H9 (cell line): ENCODE measurements at regions not wholly inside any gene's neighbourhood (a gene's known extent, or its start where the extent isn't known, plus 50 kb on each side); places are given as distances from the start of the nearest gene placed in this dataset.

Source experiments
- DNase-seq: peaks from one replicate; pipeline ENCODE4 v3.0.0-alpha.2; 2017
- H2AFZ ChIP-seq: one replicate; pipeline ENCODE4 v1.6.1; 2013; ENCODE audit warnings: mild to moderate bottlenecking, low read length, control low read depth, moderate library complexity
- H2AK5ac ChIP-seq: 2 replicates; pipeline ENCODE4 v1.6.1; 2013; ENCODE audit warnings: low read length, control low read depth, mixed read lengths; ENCODE audit not compliant: insufficient read length
- H2BK120ac ChIP-seq: one replicate; pipeline ENCODE4 v1.6.1; 2013; ENCODE audit warnings: low read depth, mild to moderate bottlenecking, low read length, control low read depth, inconsistent platforms; ENCODE audit not compliant: poor library complexity, severe bottlenecking
- H2BK12ac ChIP-seq: 2 replicates; pipeline ENCODE4 v1.6.1; 2013; ENCODE audit warnings: low read length, control low read depth, mixed read lengths, low read depth; ENCODE audit not compliant: insufficient read length
- H2BK15ac ChIP-seq: 2 replicates; pipeline ENCODE4 v1.6.1; 2013; ENCODE audit warnings: low read depth, low read length, control low read depth
- H2BK20ac ChIP-seq: one replicate; pipeline ENCODE4 v1.6.1; 2013; ENCODE audit warnings: low read depth, mild to moderate bottlenecking, low read length, control low read depth, inconsistent platforms; ENCODE audit not compliant: poor library complexity, severe bottlenecking
- H2BK5ac ChIP-seq: 2 replicates; pipeline ENCODE4 v1.6.1; 2013; ENCODE audit warnings: low read length, control low read depth, mixed read lengths; ENCODE audit not compliant: insufficient read length
- H3K14ac ChIP-seq: 2 replicates; pipeline ENCODE4 v1.6.1; 2013; ENCODE audit warnings: low read length, control low read depth; ENCODE audit not compliant: insufficient read depth
- H3K18ac ChIP-seq: 2 replicates; pipeline ENCODE4 v1.6.1; 2013; ENCODE audit warnings: low read depth, mild to moderate bottlenecking, mixed read lengths, low read length, control low read depth; ENCODE audit not compliant: insufficient read length
- H3K23ac ChIP-seq: 2 replicates; pipeline ENCODE4 v1.6.1; 2013; ENCODE audit warnings: low read length, control low read depth, mixed read lengths, low read depth; ENCODE audit not compliant: insufficient read length
- H3K23me2 ChIP-seq: 2 replicates; pipeline ENCODE4 v1.6.1; 2013; ENCODE audit warnings: low read depth, mild to moderate bottlenecking, mixed read lengths, low read length, control low read depth; ENCODE audit not compliant: insufficient read length, poor library complexity, severe bottlenecking
- H3K27ac ChIP-seq: 2 replicates; pipeline ENCODE4 v1.5.1; 2013; ENCODE audit warnings: low read length, control low read depth, mixed read lengths, low read depth; ENCODE audit not compliant: insufficient read length
- H3K27me3 ChIP-seq: 2 replicates; pipeline ENCODE4 v1.6.1; 2013; ENCODE audit warnings: low read length, control low read depth, inconsistent platforms; ENCODE audit not compliant: insufficient read depth
- H3K4ac ChIP-seq: 2 replicates; pipeline ENCODE4 v1.6.1; 2013; ENCODE audit warnings: low read depth, mild to moderate bottlenecking, control low read depth, inconsistent platforms, low read length, moderate library complexity
- H3K4me1 ChIP-seq: 2 replicates; pipeline ENCODE4 v1.6.1; 2013; ENCODE audit warnings: low read length, control low read depth, inconsistent platforms; ENCODE audit not compliant: insufficient read depth
- H3K4me2 ChIP-seq: 2 replicates; pipeline ENCODE4 v1.6.1; 2013; ENCODE audit warnings: low read length, control low read depth, mixed read lengths; ENCODE audit not compliant: insufficient read length, insufficient read depth
- H3K56ac ChIP-seq: 2 replicates; pipeline ENCODE4 v1.6.1; 2013; ENCODE audit warnings: low read depth, mild to moderate bottlenecking, mixed read lengths, low read length, control low read depth; ENCODE audit not compliant: insufficient read length
- H3K79me1 ChIP-seq: 2 replicates; pipeline ENCODE4 v1.6.1; 2013; ENCODE audit warnings: low read depth, mild to moderate bottlenecking, moderate library complexity, low read length, control low read depth, inconsistent platforms; ENCODE audit not compliant: insufficient read depth, poor library complexity, severe bottlenecking
- H3K79me2 ChIP-seq: 2 replicates; pipeline ENCODE4 v1.6.1; 2013; ENCODE audit warnings: low read length, control low read depth, inconsistent platforms; ENCODE audit not compliant: insufficient read depth
- H3K9ac ChIP-seq: 2 replicates; pipeline ENCODE4 v1.6.1; 2013; ENCODE audit warnings: low read length, control low read depth, mixed read lengths; ENCODE audit not compliant: insufficient read length; ENCODE audit errors: extremely low read depth
- H3K9me3 ChIP-seq: one replicate; pipeline ENCODE4 v1.6.1; 2013; ENCODE audit warnings: low read depth, low read length, inconsistent platforms; ENCODE audit not compliant: control insufficient read depth
- H3T11ph ChIP-seq: one replicate; pipeline ENCODE4 v1.6.1; 2013; ENCODE audit warnings: mild to moderate bottlenecking, low read length, control low read depth, inconsistent platforms
- H4K20me1 ChIP-seq: one replicate; pipeline ENCODE4 v1.6.1; 2013; ENCODE audit not compliant: control insufficient read depth, insufficient read length, insufficient read depth
- H4K5ac ChIP-seq: 2 replicates; pipeline ENCODE4 v1.6.1; 2013; ENCODE audit warnings: low read depth, mild to moderate bottlenecking, mixed read lengths, low read length, control low read depth; ENCODE audit not compliant: insufficient read length
- H4K8ac ChIP-seq: replicated peaks from 2 replicates; pipeline ENCODE4 v1.6.1; 2013; ENCODE audit warnings: low read length, control low read depth, mixed read lengths, low read depth; ENCODE audit not compliant: insufficient read length
- H4K91ac ChIP-seq: 2 replicates; pipeline ENCODE4 v1.6.1; 2013; ENCODE audit warnings: low read depth, mild to moderate bottlenecking, moderate library complexity, mixed read lengths, low read length, control low read depth; ENCODE audit not compliant: insufficient read length
- H3K27ac Mint-ChIP-seq, 3 experiments: 2 replicates in 2 of 3; 3 replicates in 1 of 3; pipeline ENCODE4 v1.8.0; 2020 to 2021; ENCODE audit warnings: mixed read lengths in 3 of 3, mild to moderate bottlenecking in 1 of 3, moderate library complexity in 1 of 3
- H3K27me3 Mint-ChIP-seq: 2 replicates; pipeline ENCODE4 v1.8.0; 2021; ENCODE audit warnings: low read depth, mild to moderate bottlenecking, moderate library complexity, mixed read lengths
- H3K36me3 Mint-ChIP-seq, 3 experiments: 2 replicates in 2 of 3; 3 replicates in 1 of 3; pipeline ENCODE4 v1.8.0; 2020 to 2021; ENCODE audit warnings: low read depth in 3 of 3, mixed read lengths in 3 of 3; ENCODE audit not compliant: insufficient read depth in 1 of 3
- H3K4me1 Mint-ChIP-seq, 2 experiments: 2 replicates each; pipeline ENCODE4 v1.8.0; 2020; ENCODE audit warnings: mixed read lengths in 2 of 2
- H3K4me3 Mint-ChIP-seq, 2 experiments: 2 replicates in 1 of 2; 3 replicates in 1 of 2; pipeline ENCODE4 v1.8.0; 2020 to 2021; ENCODE audit warnings: mild to moderate bottlenecking in 2 of 2, mixed read lengths in 2 of 2, moderate library complexity in 1 of 2
- H3K9me3 Mint-ChIP-seq, 2 experiments: 2 replicates in 1 of 2; 3 replicates in 1 of 2; pipeline ENCODE4 v1.8.0; 2020; ENCODE audit warnings: mild to moderate bottlenecking in 2 of 2, mixed read lengths in 2 of 2, moderate library complexity in 1 of 2
- TF ChIP-seq, protein P1 (sequence below): fragments of 200-600 bp; sonication (generic); conservative IDR thresholded peaks from 3 replicates; pipeline ENCODE4 v1.8.0; 2021; ENCODE audit warnings: antibody characterized with exemption, mild to moderate bottlenecking

DNA sequence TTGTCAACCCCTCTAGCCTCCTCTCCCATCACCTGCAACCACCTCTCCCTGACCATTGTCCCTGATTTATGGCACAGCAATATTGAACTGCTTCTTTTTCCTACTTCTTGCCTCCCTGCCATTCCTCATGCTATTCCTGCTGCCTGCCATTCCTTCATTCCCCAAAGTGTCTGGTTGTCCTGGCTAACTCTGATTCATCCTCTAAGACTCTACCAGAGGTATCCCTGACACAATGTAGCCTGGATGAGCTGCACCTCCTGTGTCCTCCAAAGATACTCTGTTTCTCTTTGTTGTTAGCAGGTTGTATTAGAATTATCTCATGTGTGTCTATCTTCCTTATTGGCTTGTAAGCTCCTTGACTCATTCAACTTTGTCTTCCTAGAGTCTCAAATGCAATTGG, 53.5 kb upstream of the PTPN3 start:
- H3K56ac ChIP-seq = no peak overlapping the region
- no peak overlapping the region for H3K27ac ChIP-seq
- H3K4me1 ChIP-seq = peaks cover 12% of the 10 kb centered on the region; the same call in 1 of the 2 replicates
- H4K91ac ChIP-seq = no peak overlapping the region
- no peak overlapping the region for H4K8ac ChIP-seq
- no peak overlapping the region for H3K23ac ChIP-seq
- peaks cover 6 to 14% of the 10 kb centered on the region in 2 experiments for H3K9me3 Mint-ChIP-seq
- H2AK5ac ChIP-seq = no peak overlapping the region
- no peak overlapping the region for H3K9ac ChIP-seq
- no peaks in the 10 kb centered on the region for H3K79me2 ChIP-seq
- no peak overlapping the region for H3K4me2 ChIP-seq
- H3K27me3 Mint-ChIP-seq = no peaks in the 10 kb centered on the region
- H3K14ac ChIP-seq = no peak overlapping the region
- H3K27ac Mint-ChIP-seq = no peak overlapping the region
- H3K18ac ChIP-seq = no peak overlapping the region
- no peak overlapping the region for H3K4ac ChIP-seq
- no peaks in the 10 kb centered on the region for H4K20me1 ChIP-seq
- no peak overlapping the region for H2BK12ac ChIP-seq
- no peaks in the 10 kb centered on the region for H3K27me3 ChIP-seq
- H3K4me3 Mint-ChIP-seq = no peak overlapping the region
- H2BK5ac ChIP-seq = no peak overlapping the region
- H2BK15ac ChIP-seq = no peak overlapping the region
- H3T11ph ChIP-seq = no peak overlapping the region
- no peaks in the 10 kb centered on the region for H3K23me2 ChIP-seq
- H3K36me3 Mint-ChIP-seq = peaks cover 0 to 11% (median 2%) of the 10 kb centered on the region in 3 experiments; a peak in 2 of 7 replicates
- no peaks in the 10 kb centered on the region for H3K79me1 ChIP-seq
- H3K4me1 Mint-ChIP-seq = peaks cover 16 to 17% of the 10 kb centered on the region in 2 experiments
- no peak overlapping the region for H4K5ac ChIP-seq
- H2BK20ac ChIP-seq = no peak overlapping the region
- TF ChIP-seq, protein P1, sequence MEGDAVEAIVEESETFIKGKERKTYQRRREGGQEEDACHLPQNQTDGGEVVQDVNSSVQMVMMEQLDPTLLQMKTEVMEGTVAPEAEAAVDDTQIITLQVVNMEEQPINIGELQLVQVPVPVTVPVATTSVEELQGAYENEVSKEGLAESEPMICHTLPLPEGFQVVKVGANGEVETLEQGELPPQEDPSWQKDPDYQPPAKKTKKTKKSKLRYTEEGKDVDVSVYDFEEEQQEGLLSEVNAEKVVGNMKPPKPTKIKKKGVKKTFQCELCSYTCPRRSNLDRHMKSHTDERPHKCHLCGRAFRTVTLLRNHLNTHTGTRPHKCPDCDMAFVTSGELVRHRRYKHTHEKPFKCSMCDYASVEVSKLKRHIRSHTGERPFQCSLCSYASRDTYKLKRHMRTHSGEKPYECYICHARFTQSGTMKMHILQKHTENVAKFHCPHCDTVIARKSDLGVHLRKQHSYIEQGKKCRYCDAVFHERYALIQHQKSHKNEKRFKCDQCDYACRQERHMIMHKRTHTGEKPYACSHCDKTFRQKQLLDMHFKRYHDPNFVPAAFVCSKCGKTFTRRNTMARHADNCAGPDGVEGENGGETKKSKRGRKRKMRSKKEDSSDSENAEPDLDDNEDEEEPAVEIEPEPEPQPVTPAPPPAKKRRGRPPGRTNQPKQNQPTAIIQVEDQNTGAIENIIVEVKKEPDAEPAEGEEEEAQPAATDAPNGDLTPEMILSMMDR = no peak
- DNase-seq = no peak
- no peak overlapping the region for H2BK120ac ChIP-seq
- no peak overlapping the region for H2AFZ ChIP-seq
- H3K9me3 ChIP-seq = no peaks in the 10 kb centered on the region
